ENCODE measurements at regions not wholly inside any gene's neighbourhood (a gene's known extent, or its start where the extent isn't known, plus 50 kb on each side); places are given as distances from the start of the nearest gene placed in this dataset.

DNA sequence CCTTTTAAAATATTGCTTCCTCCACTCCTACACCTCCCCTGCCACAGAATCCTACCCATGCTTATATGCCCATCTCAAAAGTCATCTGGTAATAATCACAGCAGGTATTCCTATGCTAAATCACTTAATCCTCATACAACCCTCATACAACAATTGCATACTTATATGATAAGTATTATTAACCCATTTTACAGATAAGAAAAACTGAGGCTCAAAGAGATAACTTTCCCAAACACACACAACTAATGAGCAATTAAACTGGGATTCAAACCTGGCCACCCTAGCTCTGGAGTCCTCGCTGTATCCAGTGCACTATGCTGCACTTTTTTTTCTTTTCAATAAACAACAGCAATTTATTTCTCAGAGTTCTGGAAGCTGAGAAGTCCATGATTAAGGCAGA lies 99.8 kb upstream of the TSPAN5 start:
- TF ChIP-seq, protein P1, sequence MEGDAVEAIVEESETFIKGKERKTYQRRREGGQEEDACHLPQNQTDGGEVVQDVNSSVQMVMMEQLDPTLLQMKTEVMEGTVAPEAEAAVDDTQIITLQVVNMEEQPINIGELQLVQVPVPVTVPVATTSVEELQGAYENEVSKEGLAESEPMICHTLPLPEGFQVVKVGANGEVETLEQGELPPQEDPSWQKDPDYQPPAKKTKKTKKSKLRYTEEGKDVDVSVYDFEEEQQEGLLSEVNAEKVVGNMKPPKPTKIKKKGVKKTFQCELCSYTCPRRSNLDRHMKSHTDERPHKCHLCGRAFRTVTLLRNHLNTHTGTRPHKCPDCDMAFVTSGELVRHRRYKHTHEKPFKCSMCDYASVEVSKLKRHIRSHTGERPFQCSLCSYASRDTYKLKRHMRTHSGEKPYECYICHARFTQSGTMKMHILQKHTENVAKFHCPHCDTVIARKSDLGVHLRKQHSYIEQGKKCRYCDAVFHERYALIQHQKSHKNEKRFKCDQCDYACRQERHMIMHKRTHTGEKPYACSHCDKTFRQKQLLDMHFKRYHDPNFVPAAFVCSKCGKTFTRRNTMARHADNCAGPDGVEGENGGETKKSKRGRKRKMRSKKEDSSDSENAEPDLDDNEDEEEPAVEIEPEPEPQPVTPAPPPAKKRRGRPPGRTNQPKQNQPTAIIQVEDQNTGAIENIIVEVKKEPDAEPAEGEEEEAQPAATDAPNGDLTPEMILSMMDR (IDR thresholded peaks at IDR 0.05) = no peak
- TF ChIP-seq POLR2A (IDR thresholded peaks at IDR 0.05) (no peak), POLR2AphosphoS5 (IDR thresholded peaks at IDR 0.05) (no peak)

All from prostate gland (tissue), 2 donors.